Duodenal mucosa (tissue), 2 donors: ENCODE measurements at regions not wholly inside any gene's neighbourhood (a gene's known extent, or its start where the extent isn't known, plus 50 kb on each side); places are given as distances from the start of the nearest gene placed in this dataset.

Source experiments
- H3K27ac ChIP-seq: one replicate; pipeline ENCODE4 v1.7.0; 2013; ENCODE audit warnings: low read depth, low read length
- H3K27me3 ChIP-seq, 2 donors: one replicate each; pipeline ENCODE4 v1.7.0; 2013; ENCODE audit warnings: low read length in 2 of 2, control low read depth in 1 of 2; ENCODE audit not compliant: insufficient read depth in 2 of 2, control insufficient read depth in 1 of 2
- H3K36me3 ChIP-seq, 2 donors: one replicate each; pipeline ENCODE4 v1.7.0; 2013; ENCODE audit warnings: low read length in 2 of 2, control low read depth in 1 of 2; ENCODE audit not compliant: insufficient read depth in 2 of 2, control insufficient read depth in 1 of 2
- H3K4me1 ChIP-seq, 2 donors: one replicate each; pipeline ENCODE4 v1.7.0; 2013; ENCODE audit warnings: low read length in 2 of 2, control low read depth in 1 of 2; ENCODE audit not compliant: insufficient read depth in 2 of 2, control insufficient read depth in 1 of 2
- H3K4me3 ChIP-seq, 2 donors: one replicate each; pipeline ENCODE4 v1.7.0; 2013; ENCODE audit warnings: low read length in 2 of 2, low read depth in 1 of 2
- H3K9ac ChIP-seq, 2 donors: one replicate each; pipeline ENCODE4 v1.7.0; 2013; ENCODE audit warnings: low read length in 2 of 2, low read depth in 1 of 2
- H3K9me3 ChIP-seq, 2 donors: one replicate each; pipeline ENCODE4 v1.7.0; 2013; ENCODE audit warnings: low read length in 2 of 2, control low read depth in 1 of 2; ENCODE audit not compliant: control insufficient read depth in 1 of 2

DNA sequence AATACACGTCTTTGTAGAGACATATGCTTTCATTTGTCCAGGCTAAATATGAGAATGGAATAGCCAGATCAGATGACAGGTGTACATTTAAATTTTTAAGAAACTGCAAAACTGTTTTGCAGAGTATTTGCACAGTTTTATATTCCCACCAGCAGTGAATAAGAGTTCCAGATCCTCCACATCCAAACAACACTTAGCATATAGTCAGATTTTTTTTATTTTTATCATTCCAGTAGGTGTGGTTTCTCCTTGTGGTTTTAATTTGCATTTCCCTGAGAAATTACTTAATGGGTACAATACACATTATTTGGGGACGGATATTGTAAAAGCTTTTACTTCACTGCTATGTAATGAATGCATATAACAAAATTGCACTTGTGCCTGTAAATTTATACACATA, 56.7 kb upstream of the IRF2 start:
- Histone ChIP-seq H3K4me1 (peaks cover 3 to 6% of the 10 kb centered on the region in 2 donors), H3K9me3 (no peaks in the 10 kb centered on the region), H3K4me3 (no peak overlapping the region), H3K9ac (no peak overlapping the region), H3K36me3 (no peaks in the 10 kb centered on the region), H3K27me3 (no peaks in the 10 kb centered on the region), H3K27ac (no peak overlapping the region)

DNA sequence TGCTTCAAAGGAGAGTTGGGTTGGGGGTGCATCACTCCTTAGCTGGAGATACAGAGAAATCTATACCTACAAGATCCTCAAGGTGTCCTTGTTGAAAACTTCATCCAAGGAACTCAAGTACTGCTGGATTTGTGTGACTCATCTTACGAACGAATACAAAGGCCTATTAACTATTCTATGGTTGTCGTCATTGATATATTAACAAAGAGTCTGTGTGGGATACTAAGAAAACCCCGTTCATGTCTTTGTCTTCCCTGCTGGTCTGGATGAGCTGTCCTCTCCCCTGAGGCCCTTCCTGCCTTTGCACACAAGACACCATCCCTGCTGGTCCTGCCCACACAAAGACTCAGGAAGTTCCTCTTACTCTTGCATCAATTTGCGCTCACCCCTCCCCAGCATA, 54.9 kb upstream of the IRF2 start:
- Histone ChIP-seq H3K4me3 (no peak overlapping the region), H3K4me1 (no peaks in the 10 kb centered on the region), H3K9me3 (peaks cover 0 to 9% of the 10 kb centered on the region in 2 donors), H3K9ac (no peak overlapping the region), H3K27me3 (no peaks in the 10 kb centered on the region), H3K36me3 (no peaks in the 10 kb centered on the region), H3K27ac (no peak overlapping the region)

DNA sequence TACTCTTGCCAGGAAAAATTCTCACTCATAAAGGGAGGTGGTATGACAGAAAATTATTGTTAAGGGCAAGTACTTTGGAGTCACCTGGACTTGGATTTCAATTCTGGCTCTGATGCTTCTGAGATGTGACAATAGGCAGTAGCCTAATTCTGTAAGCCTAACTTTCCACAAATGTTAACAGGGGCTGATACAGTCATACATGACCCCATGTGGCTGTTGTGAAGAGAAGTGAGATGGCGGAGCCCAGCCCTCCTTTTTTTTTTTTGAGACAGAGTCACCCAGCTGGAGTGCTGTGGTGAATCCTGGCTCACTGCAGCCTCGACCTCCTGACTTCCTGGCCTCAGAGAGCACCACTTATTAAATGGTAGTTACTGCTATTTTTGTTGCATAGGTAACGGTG, 54.4 kb upstream of the IRF2 start:
- Histone ChIP-seq H3K9ac (no peak overlapping the region), H3K36me3 (no peaks in the 10 kb centered on the region), H3K9me3 (peaks cover 0 to 9% of the 10 kb centered on the region in 2 donors), H3K27me3 (no peaks in the 10 kb centered on the region), H3K4me3 (no peak overlapping the region), H3K4me1 (no peaks in the 10 kb centered on the region), H3K27ac (no peak overlapping the region)

DNA sequence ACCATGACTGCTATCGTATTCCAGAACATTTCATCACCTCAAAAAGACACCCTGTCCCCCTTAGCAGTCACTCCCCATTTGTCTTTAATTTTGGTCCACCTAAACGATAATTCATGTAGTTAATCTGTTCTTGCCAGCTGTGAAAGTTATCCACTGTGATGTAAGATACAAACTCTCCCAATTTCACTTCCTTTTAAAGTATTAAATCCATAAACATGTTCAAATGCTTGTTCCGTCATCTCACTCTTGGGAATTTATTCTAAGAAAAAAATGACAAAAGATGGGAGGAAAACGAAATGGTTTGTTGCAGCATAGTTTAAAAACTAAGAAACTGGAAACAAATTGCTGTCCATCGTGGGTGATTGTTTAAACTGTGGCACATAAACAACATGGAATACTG, 53.7 kb upstream of the IRF2 start:
- Histone ChIP-seq H3K9me3 (peaks cover 0 to 9% of the 10 kb centered on the region in 2 donors), H3K4me1 (no peaks in the 10 kb centered on the region), H3K36me3 (no peaks in the 10 kb centered on the region), H3K4me3 (no peak overlapping the region), H3K27ac (no peak overlapping the region), H3K27me3 (no peaks in the 10 kb centered on the region), H3K9ac (no peak overlapping the region)

DNA sequence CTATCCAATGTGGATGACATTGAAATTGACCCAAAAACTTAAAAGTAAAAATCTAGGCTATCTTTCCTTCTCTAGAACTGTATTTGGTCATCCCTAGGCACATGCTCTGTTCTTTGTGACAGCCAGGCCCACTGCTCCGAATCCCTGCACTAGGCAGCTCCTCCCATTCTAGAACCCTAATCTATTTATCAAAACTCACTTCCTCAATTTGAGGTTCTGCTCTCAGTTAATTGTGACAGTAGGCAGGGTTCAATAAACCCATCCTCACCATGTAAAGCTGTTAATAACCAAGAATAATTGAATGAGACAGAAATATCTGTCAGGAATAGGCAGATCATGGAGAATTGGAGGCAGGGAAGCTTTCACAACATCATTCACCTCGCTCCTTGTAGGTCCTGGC, 51.9 kb upstream of the IRF2 start:
- no peaks in the 10 kb centered on the region for H3K36me3 ChIP-seq
- no peak overlapping the region for H3K4me3 ChIP-seq
- H3K27ac ChIP-seq = no peak overlapping the region
- peaks cover 0 to 9% of the 10 kb centered on the region in 2 donors for H3K9me3 ChIP-seq
- H3K9ac ChIP-seq = no peak overlapping the region
- no peaks in the 10 kb centered on the region for H3K27me3 ChIP-seq
- H3K4me1 ChIP-seq = no peaks in the 10 kb centered on the region
